Liver (tissue), 8 donors: ENCODE measurements at regions not wholly inside any gene's neighbourhood (a gene's known extent, or its start where the extent isn't known, plus 50 kb on each side); places are given as distances from the start of the nearest gene placed in this dataset.

ENCODE experiments used
- DNase-seq: peaks from one replicate; pipeline ENCODE4 v3.0.0-alpha.2; 2017; ENCODE audit warnings: low spot score
- H3K27ac ChIP-seq, 2 donors: one replicate each; pipeline ENCODE4 v1.7.0; 2013; ENCODE audit warnings: inconsistent platforms in 2 of 2, low read length in 2 of 2, control low read depth in 1 of 2, low read depth in 1 of 2, mild to moderate bottlenecking in 1 of 2
- H3K27me3 ChIP-seq, 4 donors: one replicate each; pipeline versions ENCODE4 v1.6.1 to v1.7.0; 2013; ENCODE audit warnings: low read length in 3 of 4, inconsistent platforms in 1 of 4, mild to moderate bottlenecking in 1 of 4, moderate library complexity in 1 of 4; ENCODE audit not compliant: control insufficient read depth in 4 of 4, insufficient read depth in 4 of 4
- H3K36me3 ChIP-seq, 4 donors: one replicate each; pipeline versions ENCODE4 v1.6.1 to v1.7.0; 2013; ENCODE audit warnings: low read length in 3 of 4, mild to moderate bottlenecking in 3 of 4, low read depth in 1 of 4, moderate library complexity in 1 of 4; ENCODE audit not compliant: control insufficient read depth in 4 of 4, insufficient read depth in 3 of 4
- H3K4me1 ChIP-seq, 4 donors: one replicate each; pipeline versions ENCODE4 v1.6.1 to v1.7.0; 2013; ENCODE audit warnings: low read length in 3 of 4, mild to moderate bottlenecking in 3 of 4, moderate library complexity in 1 of 4; ENCODE audit not compliant: control insufficient read depth in 4 of 4, insufficient read depth in 4 of 4
- H3K4me3 ChIP-seq, 3 donors: one replicate each; pipeline versions ENCODE4 v1.6.1 to v1.7.0; 2013; ENCODE audit warnings: low read length in 3 of 3, control low read depth in 1 of 3, low read depth in 1 of 3, mild to moderate bottlenecking in 1 of 3
- H3K9ac ChIP-seq, 2 donors: one replicate each; pipeline ENCODE4 v1.7.0; 2013; ENCODE audit warnings: low read length in 2 of 2, mild to moderate bottlenecking in 2 of 2, moderate library complexity in 2 of 2, control low read depth in 1 of 2, low read depth in 1 of 2
- H3K9me3 ChIP-seq, 4 donors: one replicate each; pipeline versions ENCODE4 v1.6.1 to v1.7.0; 2013; ENCODE audit warnings: low read length in 3 of 4; ENCODE audit not compliant: control insufficient read depth in 4 of 4
- EGR1 ChIP-seq, 2 donors: IDR thresholded peaks; 2 replicates each; pipeline ENCODE4 v1.6.1; 2016 to 2018; ENCODE audit warnings: antibody characterized with exemption in 2 of 2, low read depth in 2 of 2
- FOXA1 ChIP-seq: IDR thresholded peaks from 2 replicates; pipeline ENCODE4 v1.6.1; 2016; ENCODE audit warnings: antibody characterized with exemption
- FOXA2 ChIP-seq: IDR thresholded peaks from 2 replicates; pipeline ENCODE4 v1.6.1; 2016; ENCODE audit warnings: antibody characterized with exemption
- GABPA ChIP-seq, 2 donors: IDR thresholded peaks in 1 of 2; conservative IDR thresholded peaks in 1 of 2; 2 replicates each; pipeline ENCODE4 v1.6.1; 2016; ENCODE audit warnings: antibody characterized with exemption in 2 of 2, mild to moderate bottlenecking in 1 of 2, moderate library complexity in 1 of 2
- HNF4A ChIP-seq, 2 donors: conservative IDR thresholded peaks; 2 replicates each; pipeline ENCODE4 v1.6.1; 2016; ENCODE audit warnings: antibody characterized with exemption in 2 of 2, mild to moderate bottlenecking in 2 of 2
- HNF4G ChIP-seq: IDR thresholded peaks from 2 replicates; pipeline ENCODE4 v1.6.1; 2016; ENCODE audit warnings: antibody characterized with exemption
- JUND ChIP-seq, 2 donors: IDR thresholded peaks; 2 replicates each; pipeline ENCODE4 v1.6.1; 2016; ENCODE audit warnings: antibody characterized with exemption in 2 of 2
- NR2F2 ChIP-seq: IDR thresholded peaks from 2 replicates; pipeline ENCODE4 v1.6.1; 2016; ENCODE audit warnings: antibody characterized with exemption
- RAD21 ChIP-seq, 2 donors: IDR thresholded peaks; 2 replicates each; pipeline ENCODE4 v1.6.1; 2016; ENCODE audit warnings: antibody characterized with exemption in 2 of 2, mild to moderate bottlenecking in 2 of 2
- REST ChIP-seq: IDR thresholded peaks from 2 replicates; pipeline ENCODE4 v1.6.1; 2016; ENCODE audit warnings: antibody characterized with exemption, mild to moderate bottlenecking
- RXRA ChIP-seq, 2 donors: IDR thresholded peaks; 2 replicates each; pipeline ENCODE4 v1.6.1; 2017 to 2018; ENCODE audit warnings: antibody characterized with exemption in 2 of 2, mild to moderate bottlenecking in 1 of 2
- SP1 ChIP-seq: IDR thresholded peaks from 2 replicates; pipeline ENCODE4 v1.6.1; 2018; ENCODE audit warnings: antibody characterized with exemption, mild to moderate bottlenecking
- TAF1 ChIP-seq: conservative IDR thresholded peaks from 2 replicates; pipeline ENCODE4 v1.6.1; 2016; ENCODE audit warnings: antibody characterized with exemption, mild to moderate bottlenecking
- YY1 ChIP-seq: IDR thresholded peaks from 2 replicates; pipeline ENCODE4 v1.6.1; 2016; ENCODE audit warnings: antibody characterized with exemption, mild to moderate bottlenecking
- WGBS: extraction: QIAGEN DNeasy Blood & Tissue Kit; methylation state at CpG from one replicate; pipeline ENCODE4 v1.1.7; 2013; 5-methylcytosine and 5-hydroxymethylcytosine counted together
- TF ChIP-seq, protein P1 (sequence below): IDR thresholded peaks from 2 replicates; pipeline ENCODE4 v1.6.1; 2016; ENCODE audit warnings: antibody characterized with exemption
- TF ChIP-seq, protein P2 (sequence below): fragments of 150-350 bp; IDR thresholded peaks from 2 replicates; pipeline ENCODE4 v1.5.1; 2017; ENCODE audit warnings: improper control_type of control experiment, low read depth, low read length; ENCODE audit not compliant: missing input control
- TF ChIP-seq, protein P3 (sequence below): IDR thresholded peaks from 2 replicates; pipeline ENCODE4 v1.6.1; 2016; ENCODE audit warnings: antibody characterized with exemption
- TF ChIP-seq, protein P4 (sequence below): IDR thresholded peaks from 2 replicates; pipeline ENCODE4 v1.6.1; 2016; ENCODE audit warnings: antibody characterized with exemption
- donor health status: healthy.
- donor health status: healthy.
- donor health status: healthy.
- donor health status: healthy.
- donor health status: healthy.

DNA sequence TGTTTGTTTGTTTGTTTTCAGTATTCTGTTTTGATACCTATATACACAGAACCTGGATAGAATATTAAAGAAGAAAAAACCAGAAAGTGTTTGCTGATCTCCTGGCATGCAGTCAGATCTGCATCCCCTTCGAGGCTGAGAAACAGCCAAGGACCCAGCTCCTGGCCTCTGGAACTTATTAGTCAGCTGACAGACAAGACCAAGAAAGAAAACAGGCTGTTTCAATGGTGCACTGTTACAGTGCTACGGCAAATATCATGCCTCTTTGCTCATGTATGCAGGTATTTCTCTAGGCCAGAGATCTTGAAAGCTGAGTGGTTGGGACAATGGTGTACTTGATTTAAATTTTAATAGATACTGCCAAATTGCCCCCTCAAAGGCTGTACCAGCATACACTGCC, 95.0 kb downstream of the C5orf15 start:
- H3K36me3 ChIP-seq = no peaks in the 10 kb centered on the region
- H3K4me3 ChIP-seq = no peak overlapping the region
- WGBS = 68% methylated on average over 2 of the region's 2 CpGs
- no peak overlapping the region for H3K27ac ChIP-seq
- DNase-seq = no peak
- no peak overlapping the region for H3K9ac ChIP-seq
- peaks cover 0 to 2% (median 0%) of the 10 kb centered on the region in 4 donors for H3K27me3 ChIP-seq
- peaks cover 0 to 10% (median 8%) of the 10 kb centered on the region in 4 donors for H3K4me1 ChIP-seq
- H3K9me3 ChIP-seq = peaks cover 0 to 3% (median 0%) of the 10 kb centered on the region in 4 donors
- TF ChIP-seq, protein P1, sequence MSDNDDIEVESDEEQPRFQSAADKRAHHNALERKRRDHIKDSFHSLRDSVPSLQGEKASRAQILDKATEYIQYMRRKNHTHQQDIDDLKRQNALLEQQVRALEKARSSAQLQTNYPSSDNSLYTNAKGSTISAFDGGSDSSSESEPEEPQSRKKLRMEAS = no peak
- TF ChIP-seq SP1 = no peak
- TF ChIP-seq RAD21 (IDR thresholded peaks at IDR 0.05) = no peak
- TF ChIP-seq YY1 = no peak
- TF ChIP-seq FOXA1 = no peak
- no peak for TF ChIP-seq GABPA (IDR thresholded peaks at IDR 0.05 in 1 of 2, conservative IDR thresholded peaks at IDR 0.05 in 1 of 2)
- TF ChIP-seq HNF4A (conservative IDR thresholded peaks at IDR 0.05) = no peak
- TF ChIP-seq, protein P2, sequence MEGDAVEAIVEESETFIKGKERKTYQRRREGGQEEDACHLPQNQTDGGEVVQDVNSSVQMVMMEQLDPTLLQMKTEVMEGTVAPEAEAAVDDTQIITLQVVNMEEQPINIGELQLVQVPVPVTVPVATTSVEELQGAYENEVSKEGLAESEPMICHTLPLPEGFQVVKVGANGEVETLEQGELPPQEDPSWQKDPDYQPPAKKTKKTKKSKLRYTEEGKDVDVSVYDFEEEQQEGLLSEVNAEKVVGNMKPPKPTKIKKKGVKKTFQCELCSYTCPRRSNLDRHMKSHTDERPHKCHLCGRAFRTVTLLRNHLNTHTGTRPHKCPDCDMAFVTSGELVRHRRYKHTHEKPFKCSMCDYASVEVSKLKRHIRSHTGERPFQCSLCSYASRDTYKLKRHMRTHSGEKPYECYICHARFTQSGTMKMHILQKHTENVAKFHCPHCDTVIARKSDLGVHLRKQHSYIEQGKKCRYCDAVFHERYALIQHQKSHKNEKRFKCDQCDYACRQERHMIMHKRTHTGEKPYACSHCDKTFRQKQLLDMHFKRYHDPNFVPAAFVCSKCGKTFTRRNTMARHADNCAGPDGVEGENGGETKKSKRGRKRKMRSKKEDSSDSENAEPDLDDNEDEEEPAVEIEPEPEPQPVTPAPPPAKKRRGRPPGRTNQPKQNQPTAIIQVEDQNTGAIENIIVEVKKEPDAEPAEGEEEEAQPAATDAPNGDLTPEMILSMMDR = no peak
- TF ChIP-seq, protein P3, sequence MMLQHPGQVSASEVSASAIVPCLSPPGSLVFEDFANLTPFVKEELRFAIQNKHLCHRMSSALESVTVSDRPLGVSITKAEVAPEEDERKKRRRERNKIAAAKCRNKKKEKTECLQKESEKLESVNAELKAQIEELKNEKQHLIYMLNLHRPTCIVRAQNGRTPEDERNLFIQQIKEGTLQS = no peak
- no peak for TF ChIP-seq FOXA2
- no peak for TF ChIP-seq HNF4G
- no peak for TF ChIP-seq NR2F2
- no peak for TF ChIP-seq TAF1
- TF ChIP-seq EGR1 (IDR thresholded peaks at IDR 0.05; ENCODE audit: low read depth in 2 of 2) = no peak
- no peak for TF ChIP-seq REST
- TF ChIP-seq RXRA (IDR thresholded peaks at IDR 0.05) = no peak
- no peak for TF ChIP-seq JUND (IDR thresholded peaks at IDR 0.05)

DNA sequence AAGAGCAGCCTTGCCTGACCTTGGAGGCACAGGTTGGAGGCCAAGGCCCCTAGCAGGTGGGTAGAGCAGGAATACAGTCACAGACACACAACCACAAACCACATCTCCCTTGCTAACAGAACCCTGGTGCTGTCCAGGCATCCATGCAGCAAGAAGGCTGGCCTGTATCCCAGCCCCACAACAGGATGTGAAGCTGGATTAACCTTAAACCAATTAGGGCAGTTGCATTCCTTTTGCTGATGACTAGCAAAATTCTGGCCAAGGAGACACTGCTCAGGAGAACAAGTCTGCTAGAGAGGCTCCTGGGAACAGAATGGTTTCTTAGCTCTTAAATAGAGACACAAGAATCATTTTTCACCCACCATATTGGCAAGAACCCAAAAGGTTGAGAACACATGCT, 97.8 kb downstream of the C5orf15 start:
- Histone ChIP-seq H3K27me3 (peaks cover 0 to 2% (median 0%) of the 10 kb centered on the region in 4 donors), H3K4me1 (peaks cover 0 to 10% (median 8%) of the 10 kb centered on the region in 4 donors), H3K4me3 (no peak overlapping the region), H3K9ac (no peak overlapping the region), H3K9me3 (peaks cover 0 to 3% (median 0%) of the 10 kb centered on the region in 4 donors), H3K36me3 (no peaks in the 10 kb centered on the region), H3K27ac (no peak overlapping the region)
- TF ChIP-seq, protein P2 = no peak
- TF ChIP-seq EGR1 (IDR thresholded peaks at IDR 0.05; ENCODE audit: low read depth in 2 of 2) (no peak), FOXA2 (no peak), FOXA1 (no peak), HNF4A (conservative IDR thresholded peaks at IDR 0.05) (no peak), YY1 (no peak), NR2F2 (no peak), RAD21 (IDR thresholded peaks at IDR 0.05) (no peak), HNF4G (no peak), REST (no peak)
- TF ChIP-seq, protein P3 = no peak
- TF ChIP-seq, protein P4, sequence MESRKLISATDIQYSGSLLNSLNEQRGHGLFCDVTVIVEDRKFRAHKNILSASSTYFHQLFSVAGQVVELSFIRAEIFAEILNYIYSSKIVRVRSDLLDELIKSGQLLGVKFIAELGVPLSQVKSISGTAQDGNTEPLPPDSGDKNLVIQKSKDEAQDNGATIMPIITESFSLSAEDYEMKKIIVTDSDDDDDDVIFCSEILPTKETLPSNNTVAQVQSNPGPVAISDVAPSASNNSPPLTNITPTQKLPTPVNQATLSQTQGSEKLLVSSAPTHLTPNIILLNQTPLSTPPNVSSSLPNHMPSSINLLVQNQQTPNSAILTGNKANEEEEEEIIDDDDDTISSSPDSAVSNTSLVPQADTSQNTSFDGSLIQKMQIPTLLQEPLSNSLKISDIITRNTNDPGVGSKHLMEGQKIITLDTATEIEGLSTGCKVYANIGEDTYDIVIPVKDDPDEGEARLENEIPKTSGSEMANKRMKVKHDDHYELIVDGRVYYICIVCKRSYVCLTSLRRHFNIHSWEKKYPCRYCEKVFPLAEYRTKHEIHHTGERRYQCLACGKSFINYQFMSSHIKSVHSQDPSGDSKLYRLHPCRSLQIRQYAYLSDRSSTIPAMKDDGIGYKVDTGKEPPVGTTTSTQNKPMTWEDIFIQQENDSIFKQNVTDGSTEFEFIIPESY = no peak
- DNase-seq = no peak
